Erythroblast (primary cell): ENCODE measurements at regions not wholly inside any gene's neighbourhood (a gene's known extent, or its start where the extent isn't known, plus 50 kb on each side); places are given as distances from the start of the nearest gene placed in this dataset.

Source experiments
- DNase-seq, 2 experiments: peaks; one replicate each; lab custom pipeline; 2025; lab: John Stamatoyannopoulos, UW
- GATA1 ChIP-seq: IDR thresholded peaks from 2 replicates; pipeline ENCODE4 v1.6.1; 2011; ENCODE audit warnings: low read depth, mild to moderate bottlenecking, control low read depth, low read length, moderate library complexity
- POLR2A ChIP-seq: IDR thresholded peaks from 2 replicates; pipeline ENCODE4 v1.6.1; 2011; ENCODE audit warnings: mild to moderate bottlenecking, low read length

- DNase-seq: no peak
- TF ChIP-seq GATA1 (no peak), POLR2A (no peak)
These were observed 243.9 kb upstream of the POT1 start for GRCh38 chr7:125173571-125173970.

DNA sequence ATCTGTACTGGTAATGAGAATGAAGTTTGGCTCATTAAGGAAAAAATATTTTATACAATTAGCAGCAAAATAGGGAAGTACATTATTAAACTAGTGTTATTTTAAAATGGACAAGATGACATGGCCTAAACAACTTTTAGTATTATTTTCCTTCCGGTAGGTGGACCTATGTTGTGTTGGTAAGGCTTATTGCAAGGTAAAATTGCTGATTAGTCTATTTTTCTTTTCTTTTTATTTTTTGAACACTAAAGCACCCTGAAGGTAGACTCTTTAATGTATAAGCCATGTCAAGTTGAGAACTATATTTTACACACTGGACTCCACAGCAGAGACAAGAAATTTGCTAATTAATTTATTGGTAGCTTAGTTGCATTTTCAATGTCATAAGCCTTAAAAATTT lies 239.5 kb upstream of the POT1 start:
- DNase-seq: no peak
- TF ChIP-seq POLR2A (no peak), GATA1 (no peak)

- no peak for TF ChIP-seq GATA1
- no peak for DNase-seq
These were observed 225.3 kb upstream of the POT1 start for GRCh38 chr7:125154930-125155329.

DNA sequence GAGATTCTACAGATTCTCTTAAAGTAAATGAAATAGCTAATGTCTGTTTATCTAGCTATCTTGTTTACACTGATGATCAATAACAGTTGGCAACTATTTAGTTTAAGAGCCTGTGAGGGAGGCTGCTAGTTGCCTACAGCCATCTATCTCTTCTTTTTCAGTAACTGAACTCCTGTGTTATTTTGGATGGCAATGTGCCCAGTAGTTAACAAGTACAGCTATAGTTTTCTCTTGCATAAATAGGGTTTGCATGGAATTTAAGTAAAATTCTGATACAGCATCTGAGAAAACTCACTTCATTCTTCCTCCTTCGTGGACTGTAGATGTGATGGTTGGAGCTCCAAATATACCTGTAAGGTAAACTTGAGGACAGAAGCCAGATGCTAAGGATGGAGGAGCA lies 219.5 kb upstream of the POT1 start:
- no peak for TF ChIP-seq GATA1
- TF ChIP-seq POLR2A: no peak
- no peak for DNase-seq

DNA sequence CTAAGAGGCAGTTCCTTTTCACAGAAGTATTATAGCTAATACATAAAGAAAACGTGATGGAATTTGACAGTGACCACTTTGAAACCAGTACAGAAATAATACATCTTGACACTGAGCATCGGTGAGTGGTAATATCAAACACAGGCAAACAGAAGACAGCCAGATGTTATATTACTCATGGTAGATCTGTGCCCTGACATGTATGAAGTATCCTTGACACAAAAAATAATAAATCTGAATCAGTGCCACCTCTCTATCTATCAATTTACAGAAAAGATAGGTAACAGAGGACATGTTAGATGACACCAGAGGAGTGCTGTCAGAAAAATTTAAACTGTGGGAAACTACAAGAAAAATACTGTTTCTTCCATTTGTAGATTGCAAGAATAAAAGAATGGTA lies 217.4 kb upstream of the POT1 start:
- TF ChIP-seq GATA1 (no peak), POLR2A (no peak)
- DNase-seq: no peak

GRCh38 chr7:125136755-125137532 lies 207.3 kb upstream of the POT1 start:
- TF ChIP-seq GATA1 (no peak), POLR2A (no peak)

GRCh38 chr7:125136341-125136740 lies 206.7 kb upstream of the POT1 start:
- TF ChIP-seq POLR2A (no peak), GATA1 (no peak)
- DNase-seq: no peak

More at GRCh38 chr7:125136755-125137532, 207.3 kb upstream of the POT1 start:
- no peak for DNase-seq

GRCh38 chr7:125130173-125130572 lies 200.5 kb upstream of the POT1 start:
- DNase-seq: no peak
- TF ChIP-seq POLR2A: no peak
- TF ChIP-seq GATA1: no peak

- no peak for TF ChIP-seq GATA1
- TF ChIP-seq POLR2A: no peak
- no peak for DNase-seq
These were observed 197.7 kb upstream of the POT1 start for GRCh38 chr7:125127304-125127703.

- no peak for DNase-seq
- TF ChIP-seq POLR2A: no peak
- TF ChIP-seq GATA1: no peak
These were observed 196.8 kb upstream of the POT1 start for GRCh38 chr7:125126376-125126775.

DNA sequence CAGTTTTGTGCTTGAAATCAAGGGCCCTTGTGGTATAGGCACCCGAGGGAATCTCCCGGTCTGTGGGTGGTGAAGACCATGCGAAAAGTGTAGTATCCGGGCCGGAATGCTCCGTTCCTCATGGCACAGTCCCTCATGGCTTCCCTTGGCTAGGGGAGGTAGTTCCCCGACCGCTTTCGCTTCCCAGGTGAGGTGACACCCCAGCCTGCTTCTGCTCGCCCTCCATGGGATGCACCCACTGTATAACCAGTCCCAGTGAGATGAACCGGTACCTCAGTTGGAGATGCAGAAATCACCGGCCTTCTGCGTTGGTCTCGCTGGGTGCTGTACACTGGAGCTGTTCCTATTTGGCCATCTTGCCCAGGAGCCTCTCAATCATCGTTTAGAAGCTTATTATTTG lies 195.7 kb upstream of the POT1 start:
- TF ChIP-seq POLR2A (no peak), GATA1 (no peak)

DNA sequence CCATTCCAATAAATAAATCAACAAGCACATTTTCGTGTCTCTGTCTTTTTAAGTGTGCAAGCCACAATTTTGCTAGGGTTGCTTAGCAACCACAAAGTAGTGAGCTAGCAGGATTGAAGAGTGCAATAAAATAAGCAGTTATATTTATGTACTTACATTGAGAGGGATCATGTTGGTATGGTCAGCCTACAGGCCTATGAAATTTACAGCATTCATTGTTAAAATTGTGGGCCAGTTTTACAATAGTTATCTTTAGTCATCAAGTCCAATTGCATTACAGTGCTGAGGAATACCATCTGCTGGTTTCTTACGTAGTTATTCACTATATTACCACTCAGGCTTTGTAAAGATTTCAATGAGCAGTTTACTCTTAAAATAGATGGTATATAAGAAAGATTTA lies 192.5 kb upstream of the POT1 start:
- no peak for DNase-seq
- TF ChIP-seq POLR2A: no peak
- TF ChIP-seq GATA1: no peak

More for the DNA sequence above, 195.7 kb upstream of the POT1 start:
- no peak for DNase-seq

DNA sequence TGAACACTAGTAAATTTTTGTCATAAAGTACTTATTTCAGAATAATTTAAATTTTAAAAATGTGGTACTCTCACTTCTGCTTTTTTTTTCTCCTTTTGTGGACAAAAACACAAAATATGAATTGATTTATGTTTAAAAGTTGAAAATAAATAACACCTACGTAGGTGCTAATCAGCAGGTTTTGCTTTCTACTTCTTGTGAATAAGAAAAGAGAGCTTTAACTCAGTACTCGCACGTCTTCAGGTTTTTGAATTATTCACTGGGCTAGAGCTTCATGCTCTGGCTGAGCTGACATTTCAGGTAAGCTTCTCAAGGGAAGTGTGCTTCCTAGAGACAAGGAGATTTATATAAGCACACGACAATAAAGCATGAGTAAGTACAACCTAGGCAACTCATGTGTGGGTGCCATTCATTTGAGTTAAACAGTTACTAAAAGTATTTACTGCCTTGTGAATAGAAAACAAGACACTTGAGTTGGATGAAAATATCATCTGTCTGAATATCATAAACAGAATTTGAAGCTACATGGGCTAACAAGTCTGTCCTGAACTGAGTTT lies 190.0 kb upstream of the POT1 start:
- no peak for TF ChIP-seq GATA1
- TF ChIP-seq POLR2A: no peak
- DNase-seq: no peak

DNA sequence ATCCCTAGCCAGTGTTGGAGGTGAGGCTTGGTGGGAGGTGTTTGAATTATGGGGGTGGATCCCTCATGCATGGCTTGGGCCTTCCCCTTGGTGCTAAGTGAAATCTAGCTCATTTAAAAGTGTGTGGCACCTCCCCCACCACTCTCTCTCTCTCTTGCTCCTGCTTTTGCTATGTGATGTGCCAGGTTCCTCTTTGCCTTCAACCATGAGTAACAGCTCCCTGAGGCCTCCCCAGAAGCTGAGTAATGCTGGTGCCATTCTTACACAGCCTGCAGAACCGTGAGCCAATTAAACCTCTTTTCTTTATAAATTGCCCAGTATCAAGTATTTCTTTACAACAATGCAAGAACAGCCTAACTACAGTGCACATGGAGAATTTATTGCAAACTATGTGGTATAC lies 188.8 kb upstream of the POT1 start:
- DNase-seq: no peak
- TF ChIP-seq POLR2A (no peak), GATA1 (no peak)

DNA sequence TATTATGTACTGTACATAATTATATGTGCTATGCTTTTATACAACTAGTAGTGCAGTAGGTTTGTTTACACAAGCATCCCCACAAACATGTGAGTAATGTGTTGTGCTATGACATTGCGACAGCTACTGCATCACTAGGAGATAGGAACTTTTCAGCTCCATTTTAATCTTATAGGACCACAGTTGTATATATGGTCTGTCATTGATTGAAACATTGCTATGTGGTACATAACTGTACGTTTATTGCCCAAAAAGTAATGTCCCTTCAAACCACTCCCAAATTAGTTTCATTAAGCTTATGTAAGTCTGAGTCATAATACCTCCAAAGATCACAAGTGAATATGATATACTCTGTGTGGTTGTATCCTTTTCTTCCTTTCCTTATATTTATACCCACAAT lies 183.2 kb upstream of the POT1 start:
- DNase-seq: no peak
- no peak for TF ChIP-seq GATA1
- TF ChIP-seq POLR2A: no peak

- no peak for TF ChIP-seq POLR2A
- TF ChIP-seq GATA1: no peak
These were observed 169.9 kb upstream of the POT1 start for GRCh38 chr7:125099519-125099918.

More at GRCh38 chr7:125099519-125099918, 169.9 kb upstream of the POT1 start:
- DNase-seq: no peak
